ENCODE measurements at regions not wholly inside any gene's neighbourhood (a gene's known extent, or its start where the extent isn't known, plus 50 kb on each side); places are given as distances from the start of the nearest gene placed in this dataset.

DNA sequence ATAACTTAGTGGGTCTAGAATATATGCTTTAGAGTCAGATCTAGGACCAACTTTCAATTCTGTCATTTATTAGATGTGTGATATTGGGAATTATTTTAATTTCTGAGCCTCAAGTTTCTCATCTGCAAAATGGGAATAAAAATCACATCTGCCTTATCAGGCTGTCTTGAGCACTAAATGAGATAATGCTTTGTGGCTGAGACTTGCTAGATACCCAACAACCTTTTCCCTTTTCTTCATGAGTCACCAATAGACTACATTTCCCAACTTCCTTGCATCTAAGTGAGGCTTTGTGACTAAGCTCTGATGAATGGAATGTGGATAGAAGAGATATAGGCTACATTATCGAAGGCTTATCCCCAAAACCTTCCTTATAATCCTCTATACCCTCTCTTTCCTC, 220.7 kb upstream of the SESN3 start:
- H2AK5ac ChIP-seq (ENCODE audit: low read depth, low read length): no peak overlapping the region
- no peaks in the 10 kb centered on the region for H3K27me3 ChIP-seq (replicated peaks in 1 of 4; ENCODE audit: control insufficient read depth in 3 of 4, extremely low read depth in 1 of 4, insufficient read depth in 3 of 4, low read length in 3 of 4)
- H3K23ac ChIP-seq (ENCODE audit: insufficient read length): no peak overlapping the region
- WGBS, 2 experiments (ENCODE audit: extremely low coverage in 1 of 2, insufficient coverage in 1 of 2, insufficient read length in 1 of 2, insufficient replicate concordance in 2 of 2, low coverage in 1 of 2, low lambda C conversion rate in 2 of 2, missing lambda C conversion rate in 1 of 2): 81% methylated on average over 1 of the region's 1 CpG; no CpG with 5 or more reads in 1 of the 2 experiments
- H2BK12ac ChIP-seq (ENCODE audit: low read depth, low read length): no peak overlapping the region
- no peak overlapping the region for H2AFZ ChIP-seq (ENCODE audit: low read length)
- no peak for DNase-seq (ENCODE audit: low read depth in 1 of 2, low spot score in 2 of 2)
- H3K18ac ChIP-seq (ENCODE audit: extremely low read depth, low read length): no peak overlapping the region
- ChIA-PET CTCF (ENCODE audit: partially characterized antibody) (interaction anchor here (1.1 to 1.2 kb wide), 2 partner anchors 126 to 254 kb away, joined by 4 read pairs; no protein-coding TSS in a partner anchor), POLR2A (ENCODE audit: partially characterized antibody) (no interaction called here)
- no peak overlapping the region for H4K91ac ChIP-seq (replicated peaks; ENCODE audit: insufficient read length, low read length)
- TF ChIP-seq HDAC6 (IDR thresholded peaks at IDR 0.05; ENCODE audit: low read depth, low read length): no peak
- TF ChIP-seq TAF1 (IDR thresholded peaks at IDR 0.05; ENCODE audit: low read depth, low read length): no peak
- TF ChIP-seq, protein P1, sequence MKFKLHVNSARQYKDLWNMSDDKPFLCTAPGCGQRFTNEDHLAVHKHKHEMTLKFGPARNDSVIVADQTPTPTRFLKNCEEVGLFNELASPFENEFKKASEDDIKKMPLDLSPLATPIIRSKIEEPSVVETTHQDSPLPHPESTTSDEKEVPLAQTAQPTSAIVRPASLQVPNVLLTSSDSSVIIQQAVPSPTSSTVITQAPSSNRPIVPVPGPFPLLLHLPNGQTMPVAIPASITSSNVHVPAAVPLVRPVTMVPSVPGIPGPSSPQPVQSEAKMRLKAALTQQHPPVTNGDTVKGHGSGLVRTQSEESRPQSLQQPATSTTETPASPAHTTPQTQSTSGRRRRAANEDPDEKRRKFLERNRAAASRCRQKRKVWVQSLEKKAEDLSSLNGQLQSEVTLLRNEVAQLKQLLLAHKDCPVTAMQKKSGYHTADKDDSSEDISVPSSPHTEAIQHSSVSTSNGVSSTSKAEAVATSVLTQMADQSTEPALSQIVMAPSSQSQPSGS (IDR thresholded peaks at IDR 0.05; ENCODE audit: low read length): no peak
- no peak for TF ChIP-seq CREB1 (IDR thresholded peaks at IDR 0.05)
- TF ChIP-seq SIN3A (conservative IDR thresholded peaks at IDR 0.05 in 1 of 2, IDR thresholded peaks at IDR 0.05 in 1 of 2; ENCODE audit: low read depth in 1 of 2, low read length in 2 of 2): no peak
- no peak for TF ChIP-seq NANOG (IDR thresholded peaks at IDR 0.05; ENCODE audit: insufficient read depth, low read depth, low read length, poor library complexity, severe bottlenecking)
- no peak for TF ChIP-seq RXRA (IDR thresholded peaks at IDR 0.05; ENCODE audit: insufficient read depth, low read depth, low read length)
- no peak for TF ChIP-seq POU5F1 (IDR thresholded peaks at IDR 0.05; ENCODE audit: low read depth, low read length)
- no peak for TF ChIP-seq RAD21 (IDR thresholded peaks at IDR 0.05 in 1 of 2, conservative IDR thresholded peaks at IDR 0.05 in 1 of 2; ENCODE audit: low read depth in 2 of 2, low read length in 2 of 2)
- TF ChIP-seq, protein P2, sequence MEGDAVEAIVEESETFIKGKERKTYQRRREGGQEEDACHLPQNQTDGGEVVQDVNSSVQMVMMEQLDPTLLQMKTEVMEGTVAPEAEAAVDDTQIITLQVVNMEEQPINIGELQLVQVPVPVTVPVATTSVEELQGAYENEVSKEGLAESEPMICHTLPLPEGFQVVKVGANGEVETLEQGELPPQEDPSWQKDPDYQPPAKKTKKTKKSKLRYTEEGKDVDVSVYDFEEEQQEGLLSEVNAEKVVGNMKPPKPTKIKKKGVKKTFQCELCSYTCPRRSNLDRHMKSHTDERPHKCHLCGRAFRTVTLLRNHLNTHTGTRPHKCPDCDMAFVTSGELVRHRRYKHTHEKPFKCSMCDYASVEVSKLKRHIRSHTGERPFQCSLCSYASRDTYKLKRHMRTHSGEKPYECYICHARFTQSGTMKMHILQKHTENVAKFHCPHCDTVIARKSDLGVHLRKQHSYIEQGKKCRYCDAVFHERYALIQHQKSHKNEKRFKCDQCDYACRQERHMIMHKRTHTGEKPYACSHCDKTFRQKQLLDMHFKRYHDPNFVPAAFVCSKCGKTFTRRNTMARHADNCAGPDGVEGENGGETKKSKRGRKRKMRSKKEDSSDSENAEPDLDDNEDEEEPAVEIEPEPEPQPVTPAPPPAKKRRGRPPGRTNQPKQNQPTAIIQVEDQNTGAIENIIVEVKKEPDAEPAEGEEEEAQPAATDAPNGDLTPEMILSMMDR (IDR thresholded peaks at IDR 0.05; ENCODE audit: control extremely low read depth in 1 of 3, insufficient read depth in 1 of 3, low read depth in 1 of 3, low read length in 3 of 3): no peak
- no peaks in the 10 kb centered on the region; the same call in 1 of the 2 replicates for H3K79me1 ChIP-seq (ENCODE audit: low read depth, low read length)
- no peaks in the 10 kb centered on the region for H3K79me2 ChIP-seq (ENCODE audit: control insufficient read depth in 1 of 2, insufficient read depth in 2 of 2, low read length in 2 of 2)
- no peak overlapping the region for H3K9ac ChIP-seq (replicated peaks in 1 of 4; ENCODE audit: extremely low read depth in 1 of 4, low read depth in 3 of 4, low read length in 3 of 4)
- no peak overlapping the region for H2BK5ac ChIP-seq (ENCODE audit: low read depth, low read length)
- peaks cover 0 to 3% (median 0%) of the 10 kb centered on the region in 4 experiments; a peak in 1 of 7 replicates for H3K4me1 ChIP-seq (replicated peaks in 1 of 4; ENCODE audit: control insufficient read depth in 3 of 4, insufficient read depth in 4 of 4, low read length in 3 of 4)
- H4K8ac ChIP-seq (ENCODE audit: extremely low read depth, insufficient read depth, low read length): no peak overlapping the region
- H3K56ac ChIP-seq (replicated peaks; ENCODE audit: insufficient read length, low read depth, low read length): no peak overlapping the region
- no peak overlapping the region for H2BK120ac ChIP-seq (replicated peaks; ENCODE audit: low read depth, low read length)
- no peaks in the 10 kb centered on the region for H3K36me3 ChIP-seq (ENCODE audit: control insufficient read depth in 2 of 4, insufficient read depth in 4 of 4, low read length in 3 of 4)
- H2BK20ac ChIP-seq (ENCODE audit: low read length): no peak overlapping the region
- no peak for FAIRE-seq
- no peak overlapping the region for H4K5ac ChIP-seq (ENCODE audit: insufficient read length, low read depth, low read length)
- H3K9me3 ChIP-seq (ENCODE audit: insufficient read depth in 2 of 2, low read depth in 1 of 2, low read length in 1 of 2): no peaks in the 10 kb centered on the region; a peak in 1 of 4 replicates
- no peak overlapping the region for H2BK15ac ChIP-seq (ENCODE audit: low read length)
- H4K20me1 ChIP-seq (replicated peaks in 1 of 2; ENCODE audit: control insufficient read depth in 1 of 2, insufficient read depth in 2 of 2, low read length in 2 of 2): no peaks in the 10 kb centered on the region
- no peak overlapping the region for H3K4me2 ChIP-seq (ENCODE audit: insufficient read depth in 1 of 2, low read depth in 2 of 2, low read length in 2 of 2)
- no peak overlapping the region for H3K14ac ChIP-seq (ENCODE audit: insufficient read length)
- H3K23me2 ChIP-seq (ENCODE audit: low read depth, low read length): no peaks in the 10 kb centered on the region
- H3K27ac ChIP-seq (ENCODE audit: low read depth, low read length): no peak overlapping the region
- H3K4ac ChIP-seq (replicated peaks; ENCODE audit: insufficient read length, low read depth, low read length): no peak overlapping the region
- no peak overlapping the region for H3K4me3 ChIP-seq (ENCODE audit: extremely low read depth in 1 of 4, insufficient read depth in 2 of 4, low read depth in 3 of 4, low read length in 4 of 4)
